Stimulated activated CD4-positive, alpha-beta T cell treated with anti-CD3 and anti-CD28 coated beads, Interleukin-12 subunit alpha, Interleukin-12 subunit beta, amount 100 ng/mL, for 4 hours (primary cell): ENCODE measurements at regions not wholly inside any gene's neighbourhood (a gene's known extent, or its start where the extent isn't known, plus 50 kb on each side); places are given as distances from the start of the nearest gene placed in this dataset.

ENCODE experiments used
- DNase-seq: peaks from one replicate; pipeline ENCODE4 v3.0.0-alpha.2; 2020

DNA sequence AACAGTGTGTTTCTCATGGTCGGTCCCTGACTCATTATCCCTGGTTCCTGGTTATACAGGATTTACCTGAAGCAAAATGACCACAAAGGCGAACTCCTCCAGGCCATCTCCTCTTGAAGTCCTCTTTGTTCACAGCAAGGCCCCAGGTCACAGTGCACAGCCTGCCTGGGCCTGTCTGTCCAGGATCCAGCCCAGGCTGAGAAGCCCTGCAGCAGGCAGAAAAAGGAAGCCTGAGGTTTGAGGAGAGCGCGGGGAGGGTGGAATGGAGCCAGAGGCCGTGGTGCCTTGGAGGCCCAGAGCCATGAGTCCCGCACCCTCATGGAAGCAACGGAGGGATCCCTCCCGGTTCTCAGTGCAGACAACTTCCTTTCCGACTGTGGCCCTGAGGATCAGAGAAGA is 136.8 kb upstream of the IRF2BP2 start:
- DNase-seq: no peak

DNA sequence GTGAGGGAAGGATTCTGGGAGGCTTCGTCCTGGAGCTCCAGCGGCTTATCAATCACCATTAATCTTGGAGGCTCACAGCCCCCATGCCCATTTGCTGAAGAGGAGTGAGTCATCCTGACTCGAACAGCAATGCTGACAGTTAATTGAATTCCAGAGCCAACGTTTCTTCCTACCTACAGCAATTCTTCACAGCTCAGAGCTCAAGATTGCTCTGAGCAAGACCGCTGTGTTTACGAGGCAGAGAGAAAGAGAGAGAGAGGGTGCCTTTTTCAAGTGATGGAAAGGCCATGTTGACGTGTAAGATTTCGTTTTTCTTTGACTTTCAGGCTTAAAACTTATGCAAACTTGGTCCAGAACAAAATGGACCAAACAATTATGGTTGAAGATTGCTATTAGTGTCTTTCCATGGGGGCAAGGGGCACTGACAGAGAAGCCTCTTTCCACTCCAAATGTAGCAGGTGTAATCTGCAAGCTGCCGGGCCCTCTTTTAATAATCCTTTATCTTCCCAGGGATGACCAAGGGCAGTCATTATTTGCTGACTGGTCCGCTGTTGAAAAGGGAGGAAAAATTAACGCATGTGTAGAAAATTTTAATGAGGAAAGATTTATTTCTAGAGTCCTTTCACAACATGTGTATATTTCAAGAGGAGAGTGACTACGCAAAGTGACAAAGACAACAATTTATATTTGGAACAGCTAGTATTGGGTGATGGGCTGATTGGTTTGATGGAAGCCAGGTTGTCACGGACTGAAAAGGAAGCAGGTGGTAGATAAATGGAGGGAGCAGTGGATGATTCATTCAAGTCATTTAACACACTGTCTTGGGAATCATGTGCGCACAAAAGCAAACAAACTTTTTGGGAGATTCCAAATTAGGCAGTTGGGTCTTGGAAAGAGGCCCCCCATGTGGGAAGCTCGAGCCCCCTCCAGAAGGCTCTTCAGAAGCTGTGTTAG is 136.1 kb upstream of the IRF2BP2 start:
- no peak for DNase-seq

DNA sequence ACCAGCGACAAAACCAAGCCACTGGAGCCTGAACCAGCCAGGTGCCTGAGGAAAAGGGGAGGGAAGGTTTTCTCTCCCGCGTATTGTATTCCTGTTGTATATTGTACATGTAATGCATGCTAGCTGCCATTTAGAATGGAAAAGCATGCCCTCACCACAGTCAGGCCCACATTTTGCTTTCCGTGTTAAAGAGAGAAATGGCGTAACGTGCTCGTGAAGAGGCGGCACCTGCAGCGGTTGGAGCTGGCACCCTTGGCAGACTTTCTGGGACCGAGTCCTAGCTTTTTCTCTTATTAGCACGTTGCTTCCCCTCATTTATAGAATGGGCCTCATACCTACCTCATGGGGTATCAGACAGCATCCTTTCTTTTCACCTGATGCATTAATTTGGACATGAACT is 135.3 kb upstream of the IRF2BP2 start:
- DNase-seq: no peak

DNA sequence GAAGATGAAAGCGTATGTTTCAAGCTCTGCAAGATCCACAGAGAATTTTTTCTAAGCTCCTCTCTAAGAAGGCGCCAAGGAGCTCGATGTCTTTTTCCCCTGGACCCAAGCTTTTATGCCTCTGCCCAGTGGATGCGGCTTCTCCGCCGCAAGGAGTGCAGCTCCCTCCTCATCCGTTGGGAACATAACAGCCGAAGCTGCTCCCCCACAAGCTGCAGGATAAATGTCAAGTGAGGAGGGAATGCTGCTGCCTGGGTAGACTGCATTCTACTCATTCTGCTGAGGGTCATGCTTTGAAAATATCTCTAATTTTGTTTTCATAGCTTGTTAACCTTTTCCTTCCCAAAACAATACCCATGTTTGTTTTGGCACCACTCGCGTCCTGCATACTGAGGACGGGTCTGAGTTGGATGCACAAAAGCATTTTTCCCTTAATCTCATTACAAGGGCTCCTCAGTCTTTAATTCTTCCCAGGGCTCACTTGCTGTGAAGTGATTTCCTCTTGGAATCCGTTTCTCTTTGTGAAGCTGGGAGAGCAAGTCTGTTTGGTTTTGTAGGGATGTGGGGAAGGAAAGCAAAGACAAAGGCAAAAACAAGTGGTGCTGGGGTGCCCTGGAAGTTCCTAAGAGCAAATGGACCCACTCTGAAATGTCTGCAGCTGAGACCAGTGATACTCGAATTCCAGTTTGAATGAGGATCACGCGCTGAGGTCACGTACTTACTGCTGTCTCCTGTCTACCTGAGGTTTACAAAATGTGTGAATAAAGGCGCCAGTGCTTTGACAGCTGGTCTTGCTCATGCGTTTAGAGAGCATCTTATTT is 134.0 kb upstream of the IRF2BP2 start:
- no peak for DNase-seq

DNA sequence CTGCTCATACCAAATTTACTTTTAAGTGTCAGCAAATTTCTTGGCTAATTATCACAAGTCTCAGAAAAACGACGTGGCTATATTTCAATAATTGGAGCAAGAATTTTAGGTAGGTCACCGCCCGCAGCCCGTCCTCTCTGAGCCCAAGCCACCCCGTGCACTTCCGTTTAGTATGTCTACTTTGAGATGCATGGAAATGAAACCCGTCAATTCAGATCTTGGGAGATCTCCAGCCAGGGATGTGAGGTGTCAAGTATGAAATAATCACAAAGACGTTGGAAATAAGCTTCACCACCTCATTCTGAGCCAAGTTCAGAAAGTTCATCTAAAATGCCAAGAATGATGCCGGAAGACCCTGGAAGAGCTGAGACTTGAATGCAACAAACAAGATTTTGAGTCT is 132.6 kb upstream of the IRF2BP2 start:
- no peak for DNase-seq

DNA sequence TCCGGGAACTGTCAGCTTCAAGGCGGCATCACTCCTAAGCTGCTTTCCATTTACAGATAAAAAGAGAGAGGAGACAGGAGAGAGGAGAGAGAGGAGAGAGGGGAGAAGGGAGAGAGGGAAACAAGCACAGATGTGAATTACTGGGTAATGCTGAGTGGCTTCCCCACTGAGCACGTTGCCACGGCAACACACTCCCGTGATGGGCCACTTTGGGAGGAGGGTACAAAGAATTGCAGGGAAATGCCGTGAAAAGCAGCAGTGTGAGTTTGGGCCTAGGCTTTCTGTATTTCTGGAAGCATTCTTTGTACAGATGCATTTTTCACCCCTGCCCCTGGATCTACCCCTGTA is 128.0 kb upstream of the IRF2BP2 start:
- DNase-seq: no peak

DNA sequence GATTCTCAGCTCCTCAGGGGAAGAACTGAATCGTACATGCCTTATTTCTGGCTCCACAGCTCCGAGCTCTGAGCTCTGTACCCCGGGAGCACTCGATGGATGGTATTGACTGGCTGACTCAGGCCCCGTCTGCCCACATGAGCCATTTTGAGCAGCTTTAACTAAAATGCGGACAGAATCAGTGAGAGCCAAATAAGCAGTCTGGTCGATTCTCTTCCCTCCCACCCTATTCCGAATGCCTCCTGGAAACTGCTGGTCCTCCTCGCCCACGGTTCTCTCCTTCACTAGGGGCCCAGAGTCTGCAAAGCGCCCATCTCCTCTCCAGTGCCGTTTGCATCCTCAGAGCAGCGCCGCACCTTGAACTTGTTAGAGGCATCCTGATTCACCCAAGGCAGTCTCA is 125.9 kb upstream of the IRF2BP2 start:
- no peak for DNase-seq

DNA sequence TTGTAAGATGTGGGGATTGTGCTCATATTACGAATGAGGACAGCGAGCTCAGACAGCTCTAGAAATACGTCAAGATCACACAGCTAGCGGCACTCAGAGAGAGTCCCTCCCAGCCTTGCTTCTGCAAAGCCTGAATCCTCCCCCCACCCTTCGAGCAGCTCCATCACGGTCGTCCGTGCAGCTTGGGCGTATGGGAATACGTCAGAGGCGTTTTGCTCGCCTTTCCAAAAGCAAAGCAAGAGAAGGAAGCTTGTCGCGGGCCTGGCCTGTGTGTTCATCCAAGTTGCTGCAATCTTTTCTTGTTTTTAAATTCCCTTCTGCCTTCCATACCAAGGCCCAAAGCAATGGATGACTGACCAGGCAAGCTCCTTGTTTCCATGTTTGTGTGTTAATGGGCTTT is 125.5 kb upstream of the IRF2BP2 start:
- DNase-seq: no peak

DNA sequence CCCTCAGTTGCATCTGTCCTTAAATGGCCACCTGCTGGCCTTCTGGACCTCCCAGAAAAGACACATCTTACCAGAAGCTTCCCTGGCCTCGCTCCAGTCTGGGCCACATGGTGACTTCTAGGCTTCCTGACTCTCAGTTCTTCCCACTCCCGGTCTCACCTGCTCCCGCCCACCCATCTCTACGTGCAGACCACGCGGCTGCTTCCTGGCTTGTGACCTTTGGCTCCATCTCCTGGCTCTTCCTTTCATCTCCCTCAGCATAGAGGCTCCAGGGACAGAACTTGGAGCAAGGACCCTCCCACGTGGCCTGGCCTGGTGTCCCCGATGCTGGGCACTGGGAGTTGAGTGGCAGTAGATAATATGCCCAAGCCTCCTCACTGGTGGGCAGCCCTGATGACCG is 124.9 kb upstream of the IRF2BP2 start:
- DNase-seq: no peak

DNA sequence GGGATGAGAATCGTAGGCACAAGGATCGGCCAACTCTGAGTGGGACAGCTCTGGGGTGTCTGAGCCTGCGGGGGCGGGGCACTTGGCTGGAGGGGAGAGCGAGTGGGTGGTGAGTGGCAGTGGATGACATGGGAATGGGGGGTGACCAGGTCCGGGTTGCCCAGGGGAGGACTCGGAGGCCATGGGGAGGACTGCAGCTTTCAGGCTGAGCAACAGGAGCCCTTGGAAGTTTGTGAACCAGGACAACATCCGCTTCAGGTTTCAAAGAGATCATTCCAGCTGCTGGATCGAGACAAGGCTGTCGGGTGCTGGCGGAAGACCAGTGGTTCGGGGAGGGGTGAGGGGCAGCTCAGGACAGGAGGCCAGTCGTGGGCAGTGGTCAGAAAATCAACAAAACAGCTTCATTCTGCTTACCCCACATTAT is 124.4 kb upstream of the IRF2BP2 start:
- no peak for DNase-seq

DNA sequence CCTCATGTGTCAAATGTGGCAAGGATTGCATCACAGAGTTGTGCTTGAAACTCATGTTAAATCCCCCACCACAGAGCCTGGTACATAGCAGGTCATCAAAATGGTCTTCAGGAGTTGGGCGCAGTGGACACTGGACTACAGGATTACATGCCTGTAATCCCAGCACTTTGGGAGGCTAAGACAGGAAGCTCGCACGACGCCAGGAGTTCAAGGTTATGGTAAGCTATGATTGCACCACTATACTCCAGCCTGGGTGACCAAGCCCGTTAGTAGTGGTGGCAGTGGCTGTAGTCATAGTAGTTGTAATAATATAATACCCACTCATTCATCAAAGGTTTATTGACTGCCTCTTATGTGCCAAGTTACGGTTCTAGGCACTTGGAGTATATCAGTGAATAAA is 123.4 kb upstream of the IRF2BP2 start:
- DNase-seq: no peak

DNA sequence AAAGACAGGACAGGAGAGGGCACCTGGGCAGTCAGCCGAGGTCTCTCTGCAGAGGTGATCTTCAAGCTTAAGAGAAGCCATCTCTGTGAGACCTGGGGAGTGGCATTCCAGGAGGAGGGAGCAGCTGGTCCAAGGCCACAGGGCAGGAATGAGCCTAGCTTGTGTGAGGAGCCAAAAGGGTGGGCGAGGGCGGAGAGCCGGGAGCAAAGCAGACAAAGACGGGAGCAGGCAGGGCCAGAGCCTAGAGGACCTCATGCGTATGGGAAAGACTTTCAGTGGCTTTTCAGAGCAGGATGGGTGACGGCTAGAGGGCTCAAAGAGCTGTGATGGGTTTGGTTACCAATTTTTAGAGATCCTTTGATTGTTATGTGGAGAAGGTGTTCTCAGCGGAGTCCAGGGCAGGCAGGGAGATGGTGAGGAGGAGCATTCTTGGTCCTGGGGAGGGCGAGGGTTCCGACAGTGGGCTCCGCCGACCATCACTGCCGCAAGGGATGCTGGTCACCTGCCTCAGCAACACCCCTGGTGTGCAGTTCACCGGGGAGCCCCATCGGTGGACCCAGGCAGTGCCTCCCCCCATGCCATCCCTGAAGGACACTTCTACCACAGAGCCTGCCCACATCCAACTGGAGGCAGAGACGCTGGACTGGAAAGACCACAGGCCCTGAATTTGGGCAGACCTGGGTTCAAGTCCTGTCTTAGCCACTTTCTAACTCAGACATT is 122.9 kb upstream of the IRF2BP2 start:
- DNase-seq: no peak

DNA sequence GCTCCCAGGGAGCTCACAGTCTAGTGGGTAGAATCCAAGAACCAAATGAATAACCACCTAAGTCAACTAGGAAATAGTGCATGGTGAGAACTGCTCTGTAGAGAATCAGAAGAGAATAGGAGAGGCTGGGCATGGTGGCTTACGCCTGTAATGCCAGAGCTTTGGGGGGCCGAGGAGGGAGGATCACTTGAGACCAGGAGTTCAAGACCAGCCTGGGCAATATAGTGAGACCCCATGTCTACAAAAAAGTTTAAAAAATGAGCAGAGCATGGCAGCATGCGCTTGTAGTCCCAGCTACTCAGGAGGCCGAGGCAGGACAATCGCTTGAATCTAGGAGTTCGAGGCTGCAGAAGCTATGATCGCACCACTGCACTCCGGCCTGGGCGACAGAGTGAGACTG is 122.3 kb upstream of the IRF2BP2 start:
- DNase-seq: no peak

DNA sequence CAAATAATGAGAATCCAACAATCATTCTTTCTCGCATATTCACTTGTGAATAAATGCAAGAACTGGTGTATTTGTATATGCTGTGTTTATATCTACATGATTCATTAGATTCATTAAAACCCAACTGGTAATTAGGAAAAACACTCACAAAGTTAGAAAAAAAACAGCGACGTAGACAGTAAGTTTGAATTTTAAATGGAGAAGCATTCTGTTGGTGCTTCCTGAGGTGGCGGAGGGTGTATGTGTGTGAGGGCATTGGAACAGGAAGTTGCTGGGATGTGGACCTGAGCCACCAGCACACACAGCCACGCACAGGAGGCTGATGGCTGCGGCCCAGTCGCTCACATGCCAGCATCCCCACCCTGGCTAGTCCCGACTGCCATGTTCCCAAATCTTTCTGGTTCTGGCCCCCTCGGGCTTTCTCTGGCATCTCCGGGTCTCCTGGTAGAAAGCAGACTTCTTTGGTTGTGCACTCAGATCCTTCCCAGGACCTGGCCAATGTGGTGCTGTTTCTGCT is 121.6 kb upstream of the IRF2BP2 start:
- no peak for DNase-seq

DNA sequence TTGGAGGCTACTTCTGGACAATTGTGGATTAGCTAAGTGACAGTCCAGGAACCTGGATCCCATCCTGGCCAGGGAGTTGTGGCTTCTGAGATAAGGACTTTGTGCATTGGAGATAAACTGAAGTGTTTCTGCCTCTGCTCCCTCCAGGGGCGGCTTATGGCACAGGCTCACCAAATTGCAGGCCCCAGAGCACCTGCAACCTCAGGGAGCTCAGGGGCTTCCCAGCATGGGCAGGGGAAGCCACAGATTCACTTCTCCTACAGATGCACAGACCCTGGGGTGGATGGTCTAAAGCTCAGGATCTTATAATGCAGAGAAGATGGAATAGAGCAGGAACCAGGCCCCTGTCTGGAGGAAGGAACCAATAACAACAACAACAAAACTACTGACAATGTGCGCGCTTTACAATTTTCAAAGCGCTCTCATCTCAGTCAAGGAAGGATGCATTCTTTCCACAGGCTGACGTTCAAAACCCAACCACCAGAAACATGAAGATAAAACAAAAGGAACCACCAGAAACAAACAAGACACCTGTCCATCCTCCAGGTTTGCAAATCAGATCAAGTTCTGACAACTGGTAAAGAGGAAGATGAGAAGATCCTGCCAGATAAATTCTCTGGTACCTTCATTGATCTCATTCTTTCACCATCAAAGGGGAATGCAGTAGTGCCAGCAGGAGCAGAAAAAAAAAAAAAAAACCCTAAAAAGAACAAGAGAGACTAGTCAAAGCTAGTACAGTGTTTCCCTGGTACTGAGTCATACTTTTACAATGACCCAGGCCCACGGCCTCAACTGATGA is 121.0 kb upstream of the IRF2BP2 start:
- DNase-seq: peak; percentile 20

DNA sequence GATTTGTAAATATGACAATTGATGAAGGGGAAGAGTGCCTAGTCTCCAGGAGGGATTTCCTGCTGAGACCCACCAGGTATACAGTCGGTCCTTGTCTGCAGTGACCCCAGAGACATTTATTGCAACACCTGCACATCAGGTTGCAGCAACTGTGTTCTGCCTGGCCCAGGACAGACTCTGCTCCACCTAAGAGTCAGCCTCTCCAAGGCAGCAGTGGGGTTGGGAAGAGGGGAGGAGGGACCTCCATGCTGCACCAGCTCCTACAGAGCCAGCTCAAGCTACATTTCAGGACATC is 120.4 kb upstream of the IRF2BP2 start:
- no peak for DNase-seq

DNA sequence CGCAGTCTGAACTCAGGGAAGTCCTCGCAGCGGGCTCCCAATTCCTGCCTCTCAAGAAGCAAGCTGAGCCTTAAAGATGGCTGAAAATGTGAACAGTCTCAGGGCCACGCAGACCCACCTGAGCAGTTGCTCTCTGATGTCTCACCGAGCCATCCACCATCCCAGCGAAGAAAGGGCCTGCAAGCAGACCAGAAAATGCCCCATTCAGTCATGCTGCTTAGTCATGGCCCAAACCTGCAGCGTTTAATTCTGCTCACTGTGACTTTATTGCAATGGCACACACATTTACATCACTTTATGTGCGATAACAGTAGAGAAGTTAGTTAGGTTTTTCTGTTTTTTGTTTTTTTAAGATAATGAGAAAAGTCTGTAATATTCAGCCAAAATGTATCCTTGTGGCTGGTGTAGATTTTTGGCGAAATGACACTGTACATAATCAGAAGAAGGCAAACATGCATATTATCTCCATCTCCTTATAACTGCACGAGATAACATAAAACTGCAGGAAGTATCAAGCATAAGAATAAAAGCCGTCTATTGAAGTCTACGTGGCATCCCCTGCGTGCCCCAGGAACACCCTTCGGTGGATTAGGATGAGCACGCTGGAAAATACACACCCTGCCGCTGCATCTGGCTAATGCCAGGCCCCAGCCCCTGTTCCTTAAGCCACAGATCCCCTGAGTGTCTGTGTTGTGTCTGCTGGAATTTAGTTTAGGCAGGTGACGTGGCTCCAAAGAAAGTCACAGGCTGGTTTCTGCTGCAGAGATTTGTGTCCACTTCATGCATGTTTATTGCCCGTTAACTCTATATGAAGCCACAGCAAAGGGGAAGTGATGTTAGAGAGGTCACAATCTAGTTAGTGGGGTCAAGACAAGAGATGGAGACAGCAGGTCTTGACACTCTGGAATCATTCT is 119.8 kb upstream of the IRF2BP2 start:
- no peak for DNase-seq

DNA sequence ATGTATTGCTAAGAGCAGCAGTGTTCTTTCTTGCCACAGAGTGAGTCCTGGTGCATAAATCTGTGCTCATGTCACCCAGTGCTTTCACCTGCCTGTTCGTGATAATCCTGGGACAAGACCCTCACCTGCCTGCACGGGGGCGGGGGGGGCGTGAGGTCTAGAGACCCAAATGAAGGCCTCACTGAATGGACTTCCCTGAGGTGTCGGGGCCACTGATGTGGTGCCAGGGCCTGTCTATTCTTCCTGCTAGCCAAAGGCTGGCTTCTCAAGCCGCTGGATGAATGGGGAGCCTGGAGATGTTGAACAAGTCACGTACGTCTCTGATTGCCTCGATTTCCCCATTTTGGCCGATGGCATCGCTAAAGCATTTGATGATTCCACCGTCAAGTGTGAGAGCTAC is 118.8 kb upstream of the IRF2BP2 start:
- DNase-seq: no peak

DNA sequence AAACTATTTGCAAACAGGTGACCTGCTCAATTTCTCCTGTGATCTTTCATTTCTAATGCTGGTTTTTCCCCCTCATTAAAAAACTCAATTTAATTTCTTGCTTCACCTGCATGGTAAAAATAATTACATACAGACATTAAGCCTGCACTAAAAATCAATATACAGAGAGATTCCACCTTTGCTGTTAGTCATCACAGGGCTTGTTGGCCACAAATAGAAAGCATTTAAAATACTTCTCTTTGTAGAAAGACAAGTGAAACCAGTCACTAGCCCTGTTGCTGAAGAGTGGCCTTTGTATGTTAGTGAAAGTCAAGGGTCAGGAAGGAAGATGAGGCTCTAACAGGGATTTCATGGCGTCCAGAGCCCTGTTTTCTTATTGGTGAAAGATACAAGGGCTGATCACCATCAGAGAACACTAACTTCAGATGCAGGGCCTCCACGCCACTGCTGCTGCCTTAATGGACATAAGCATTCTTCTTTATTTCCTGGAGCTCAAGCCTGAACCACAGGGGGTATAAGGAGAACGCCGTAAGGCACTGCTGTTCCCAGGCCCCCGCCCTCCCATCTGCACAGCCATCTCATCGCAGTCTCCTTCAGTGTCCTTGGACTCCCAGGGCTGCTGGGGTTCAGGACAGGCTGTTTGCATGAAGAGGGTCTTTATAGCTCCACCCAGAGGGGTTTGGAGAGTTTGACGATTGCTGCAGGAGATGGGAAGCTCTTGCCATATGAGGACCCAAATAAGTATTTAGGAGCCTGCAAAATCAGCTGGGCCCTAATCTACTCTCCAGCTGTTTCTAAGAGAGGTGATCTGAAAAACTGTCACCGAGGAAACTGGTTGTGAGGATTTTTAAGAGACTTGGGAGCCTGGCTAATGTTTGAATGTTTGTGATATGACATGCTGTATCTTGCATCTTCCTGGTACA is 117.3 kb upstream of the IRF2BP2 start:
- DNase-seq: no peak

DNA sequence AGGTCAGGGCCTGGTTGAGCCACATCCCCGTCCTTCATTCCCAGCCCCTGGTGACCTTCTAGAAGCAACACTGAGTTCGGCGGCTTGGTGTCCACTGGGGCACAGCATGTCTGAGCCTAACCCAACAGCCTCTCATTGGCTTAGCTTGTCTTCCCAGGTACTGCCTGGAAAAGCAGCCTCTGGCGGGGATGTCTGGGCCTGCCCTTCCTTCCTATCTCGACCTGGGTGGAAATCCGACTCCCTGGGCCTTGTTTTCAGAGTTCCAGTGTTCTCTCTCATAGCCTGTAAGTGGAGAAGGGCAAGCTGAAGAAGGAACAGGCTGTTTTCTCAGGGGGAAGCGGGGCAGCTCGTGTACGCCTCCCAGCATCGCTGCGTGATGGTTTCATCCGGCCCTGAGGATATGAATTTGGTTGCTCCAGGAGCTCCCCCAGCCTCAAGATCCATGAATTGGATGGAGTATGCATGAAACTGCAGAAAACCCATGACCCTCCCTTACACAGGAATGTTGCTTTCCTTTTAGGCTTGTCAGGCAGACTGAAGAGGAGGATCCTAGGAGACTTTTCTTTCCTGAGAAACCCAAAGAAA is 116.5 kb upstream of the IRF2BP2 start:
- DNase-seq: no peak
